Stimulated activated CD4-positive, alpha-beta T cell treated with anti-CD3 and anti-CD28 coated beads, Interleukin-1b, Interleukin-23, amount 100 ng/mL, for 48 hours (primary cell): ENCODE measurements at regions not wholly inside any gene's neighbourhood (a gene's known extent, or its start where the extent isn't known, plus 50 kb on each side); places are given as distances from the start of the nearest gene placed in this dataset.

Experiments used
- DNase-seq: peaks from one replicate; pipeline ENCODE4 v3.0.0-alpha.2; 2020

- no peak for DNase-seq
Observed at GRCh38 chr22:48660790-48661740, 1166.6 kb downstream of the BRD1 start.

- DNase-seq = no peak
Observed at GRCh38 chr22:48660104-48660789, 1167.4 kb downstream of the BRD1 start.

DNA sequence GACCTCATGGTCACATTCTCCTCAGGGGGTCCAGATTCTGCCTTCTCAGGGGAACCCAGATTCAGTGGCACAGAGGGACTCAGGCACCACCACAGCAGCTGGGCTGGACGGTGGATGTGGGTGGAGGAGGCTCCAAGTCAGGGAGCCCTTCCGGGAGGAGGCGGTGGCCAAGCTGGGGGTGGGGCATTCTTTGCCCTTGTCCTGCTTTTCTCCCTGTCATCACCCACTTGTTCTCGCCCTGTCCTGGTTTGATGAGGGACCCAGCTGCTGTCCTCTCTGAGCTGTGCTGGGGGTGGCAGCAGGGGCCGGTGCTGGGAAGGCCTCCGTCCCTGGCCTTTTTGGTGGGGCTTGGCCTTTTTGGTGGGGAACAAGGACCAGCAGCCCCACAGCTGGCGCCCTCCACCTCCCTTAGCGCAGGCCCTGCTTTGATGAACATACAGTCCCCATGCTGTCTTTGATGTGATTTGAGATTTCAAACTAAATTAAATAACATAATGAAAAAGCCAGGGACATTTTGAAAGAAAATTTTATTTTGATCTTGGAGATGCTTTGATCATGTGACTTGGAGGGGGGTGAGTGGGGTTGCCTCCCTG lies 1168.2 kb downstream of the BRD1 start:
- no peak for DNase-seq

DNA sequence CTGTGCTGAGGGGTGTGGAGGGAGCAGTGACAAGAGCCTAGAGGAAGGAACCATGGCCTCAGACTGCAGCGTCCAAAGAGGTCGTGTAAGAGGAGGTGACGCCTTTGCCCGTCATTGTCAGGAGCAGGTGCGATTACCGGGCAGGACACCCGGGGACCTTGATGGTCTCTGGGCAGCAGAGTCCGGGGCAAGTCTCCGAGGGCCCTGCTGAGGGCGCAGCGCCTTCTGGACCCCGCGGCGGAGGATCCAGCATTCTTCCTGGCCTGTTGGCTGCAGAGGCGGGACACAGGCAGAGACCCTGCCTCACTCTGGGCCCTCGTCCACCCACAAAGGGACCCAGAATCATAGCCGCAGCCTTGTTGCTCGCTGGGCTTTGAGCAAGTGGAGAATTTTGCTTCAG lies 1168.8 kb downstream of the BRD1 start:
- no peak for DNase-seq

- no peak for DNase-seq
Observed at GRCh38 chr22:48658246-48658645, 1169.4 kb downstream of the BRD1 start.

DNA sequence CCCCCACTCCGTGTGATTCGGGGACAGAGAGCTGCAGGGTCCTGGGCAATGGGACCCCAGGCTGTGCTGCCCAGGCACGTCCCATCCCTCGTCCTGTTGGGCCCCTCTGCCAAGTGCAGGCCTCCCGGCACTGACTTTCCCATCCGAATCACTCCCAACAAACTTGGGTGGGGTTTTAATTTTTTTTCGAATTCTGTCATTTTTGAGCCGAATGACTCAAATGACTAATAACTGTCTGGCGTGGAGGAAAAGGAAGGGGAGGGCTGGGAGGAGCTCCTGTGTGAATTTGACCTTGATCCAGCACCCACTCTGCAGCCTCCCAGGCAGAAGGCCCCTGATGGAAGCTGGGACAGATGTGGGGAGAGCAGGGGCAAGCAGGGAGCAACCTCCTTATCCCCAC lies 1173.2 kb downstream of the BRD1 start:
- no peak for DNase-seq

DNA sequence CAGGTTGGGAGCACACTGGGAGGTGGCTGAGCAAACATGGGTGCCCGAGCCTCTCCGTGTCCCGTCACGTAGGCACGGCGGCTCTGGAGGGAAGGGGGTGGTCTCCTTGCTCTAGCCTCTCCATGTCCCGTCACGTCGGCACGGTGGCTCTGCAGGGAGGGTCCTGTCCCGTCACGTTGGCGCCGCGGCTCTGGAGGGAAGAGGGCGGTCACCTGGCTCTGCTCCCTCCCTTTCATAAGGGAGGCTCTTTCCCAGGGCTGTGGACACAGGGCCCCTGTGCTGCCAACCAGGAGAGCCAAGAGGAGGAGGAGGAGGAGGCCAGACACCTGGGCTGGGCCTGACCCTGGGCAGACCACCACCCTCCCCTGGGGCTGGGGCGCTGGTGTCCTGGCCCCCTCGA lies 1173.7 kb downstream of the BRD1 start:
- no peak for DNase-seq

DNA sequence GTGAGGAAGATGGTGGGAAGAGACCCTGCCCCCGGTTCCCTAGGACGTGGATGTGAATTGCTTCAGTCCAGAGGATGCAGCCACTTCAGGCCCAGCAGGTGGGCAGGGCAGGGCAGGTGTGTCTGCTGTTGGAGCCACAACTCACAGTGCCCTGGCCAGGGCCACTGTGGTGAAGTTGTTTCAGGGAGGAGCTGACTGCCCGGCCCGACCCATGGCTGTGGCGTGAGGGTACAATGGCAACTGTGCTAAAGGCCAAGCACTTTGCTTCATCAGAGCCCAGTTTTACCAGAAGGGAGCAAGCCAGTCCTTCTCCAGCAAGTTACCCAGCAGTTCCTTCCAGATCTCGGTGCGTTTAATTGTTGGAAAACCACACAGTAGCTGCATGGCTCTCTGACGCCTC lies 1174.4 kb downstream of the BRD1 start:
- no peak for DNase-seq

- no peak for DNase-seq
Observed at GRCh38 chr22:48652796-48653195, 1174.9 kb downstream of the BRD1 start.

DNA sequence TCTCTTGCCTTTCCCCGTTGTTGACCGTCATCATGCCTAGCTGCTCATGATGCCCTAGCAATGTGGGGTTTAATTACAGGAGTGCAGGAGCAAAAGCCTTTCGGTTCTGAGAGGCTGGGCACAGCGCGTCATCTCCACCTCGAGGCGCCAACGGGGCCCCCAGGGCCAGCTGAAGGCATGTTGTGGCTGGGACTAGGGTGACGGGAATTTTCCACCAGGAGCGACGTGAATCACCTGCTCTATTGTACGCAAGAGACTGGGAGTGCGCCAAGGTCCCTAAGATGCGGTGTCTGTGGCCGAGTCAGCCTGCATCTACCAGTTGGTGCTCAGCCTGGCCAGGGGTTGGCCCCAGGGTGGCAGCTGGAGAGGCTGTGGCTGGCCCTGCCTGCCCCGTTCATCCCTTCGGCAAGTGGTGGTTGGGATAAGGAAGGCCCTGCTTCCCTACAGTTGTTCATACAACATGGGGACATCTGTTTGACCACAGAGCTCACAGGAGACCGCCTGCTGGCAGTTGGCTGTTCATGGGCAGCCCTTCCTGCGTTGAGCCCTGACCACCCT lies 1175.6 kb downstream of the BRD1 start:
- DNase-seq = no peak

- DNase-seq = no peak
Observed at GRCh38 chr22:48651036-48651890, 1176.4 kb downstream of the BRD1 start.

DNA sequence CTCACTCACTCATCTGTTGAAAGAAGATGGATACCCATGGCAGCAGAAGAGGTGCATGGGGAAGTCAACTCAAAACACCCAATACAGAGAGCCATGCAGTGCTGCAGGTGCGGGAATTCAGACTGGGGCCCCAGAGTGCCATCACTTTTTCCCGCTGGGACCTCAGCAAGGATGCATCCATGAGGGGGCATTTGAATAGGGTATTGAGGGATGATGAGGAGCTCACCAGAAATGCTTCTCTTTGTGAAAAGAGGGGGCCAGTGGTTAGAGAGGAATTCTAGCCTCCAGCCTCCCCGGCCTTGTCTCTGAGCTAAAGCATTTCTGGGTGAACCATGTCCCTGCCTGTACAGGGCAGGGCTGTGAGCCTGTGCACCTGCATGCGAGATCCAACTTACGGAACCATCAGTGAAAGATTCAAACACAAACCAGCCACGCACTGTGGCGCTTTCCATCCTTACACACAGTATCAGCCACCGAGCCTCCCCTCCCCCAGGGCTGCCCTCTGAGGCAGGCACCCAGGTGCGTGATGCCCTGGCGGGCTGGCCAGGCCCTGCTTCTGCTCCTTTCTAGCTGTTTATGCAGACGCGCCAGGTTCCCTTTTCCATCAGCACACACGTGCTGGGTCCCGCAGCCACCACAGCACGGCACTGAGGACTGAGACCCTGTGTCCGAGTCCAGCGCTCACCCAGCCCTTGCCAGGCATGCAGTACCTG lies 1177.2 kb downstream of the BRD1 start:
- no peak for DNase-seq

DNA sequence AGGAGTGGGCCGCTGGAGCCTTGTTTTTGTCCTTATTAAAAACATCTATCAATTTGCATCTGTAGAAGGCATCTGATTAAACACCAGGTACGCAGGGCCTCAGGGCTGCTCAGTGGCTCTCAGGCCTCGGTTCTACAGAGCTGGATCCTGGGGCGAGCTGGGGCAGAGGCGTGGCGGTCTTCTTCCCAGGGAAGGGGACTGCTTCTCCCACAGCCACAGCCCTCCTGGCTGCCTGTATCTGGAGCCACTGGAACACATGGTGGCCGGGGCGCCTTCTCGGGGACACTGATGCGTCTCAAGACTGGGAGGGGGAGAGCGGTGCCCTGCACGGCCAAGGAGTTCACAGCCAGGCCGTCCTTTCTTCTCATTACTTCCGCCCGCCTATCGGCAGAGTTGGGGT lies 1178.2 kb downstream of the BRD1 start:
- DNase-seq = no peak

DNA sequence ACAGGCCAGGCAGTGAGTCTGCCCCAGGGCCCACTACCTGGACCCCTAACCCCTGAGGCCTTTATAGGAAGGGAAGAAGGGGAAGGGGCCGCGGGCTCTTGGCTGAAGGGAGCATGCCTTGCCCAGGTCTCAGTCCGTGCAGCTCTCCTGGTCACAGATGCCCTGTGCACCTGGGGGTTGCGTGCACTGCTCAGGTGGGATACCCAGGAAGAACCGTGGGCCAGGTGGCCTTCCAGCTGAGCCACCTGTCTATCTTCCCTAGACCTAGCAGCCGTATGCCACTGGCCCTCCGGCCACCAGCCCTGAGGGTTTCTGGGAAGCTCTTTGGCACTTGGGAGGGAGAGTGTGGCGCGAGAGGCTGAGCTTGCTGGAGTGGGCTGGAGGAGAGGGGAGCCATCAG lies 1178.6 kb downstream of the BRD1 start:
- DNase-seq = no peak

- no peak for DNase-seq
Observed at GRCh38 chr22:48647606-48648515, 1179.8 kb downstream of the BRD1 start.

DNA sequence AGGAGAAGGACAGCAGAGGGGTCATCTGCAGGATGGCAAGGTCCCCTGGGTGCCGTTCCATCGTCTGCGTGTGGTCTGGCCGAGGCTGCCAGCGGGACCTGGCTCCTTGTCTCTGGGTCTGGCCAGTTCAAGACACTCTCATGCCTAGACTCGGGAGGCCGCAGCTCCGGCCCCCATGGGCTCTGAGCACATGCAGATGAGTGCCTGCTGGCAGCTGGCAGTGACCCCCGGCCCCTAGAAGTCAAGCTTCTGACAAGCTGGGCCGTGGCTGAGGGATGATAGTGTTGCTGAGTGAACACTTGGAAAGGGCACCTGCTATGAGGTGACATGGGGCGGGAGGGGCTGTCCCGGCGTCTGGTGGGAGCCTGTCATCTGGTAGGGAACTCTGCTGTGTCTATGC lies 1180.6 kb downstream of the BRD1 start:
- no peak for DNase-seq

DNA sequence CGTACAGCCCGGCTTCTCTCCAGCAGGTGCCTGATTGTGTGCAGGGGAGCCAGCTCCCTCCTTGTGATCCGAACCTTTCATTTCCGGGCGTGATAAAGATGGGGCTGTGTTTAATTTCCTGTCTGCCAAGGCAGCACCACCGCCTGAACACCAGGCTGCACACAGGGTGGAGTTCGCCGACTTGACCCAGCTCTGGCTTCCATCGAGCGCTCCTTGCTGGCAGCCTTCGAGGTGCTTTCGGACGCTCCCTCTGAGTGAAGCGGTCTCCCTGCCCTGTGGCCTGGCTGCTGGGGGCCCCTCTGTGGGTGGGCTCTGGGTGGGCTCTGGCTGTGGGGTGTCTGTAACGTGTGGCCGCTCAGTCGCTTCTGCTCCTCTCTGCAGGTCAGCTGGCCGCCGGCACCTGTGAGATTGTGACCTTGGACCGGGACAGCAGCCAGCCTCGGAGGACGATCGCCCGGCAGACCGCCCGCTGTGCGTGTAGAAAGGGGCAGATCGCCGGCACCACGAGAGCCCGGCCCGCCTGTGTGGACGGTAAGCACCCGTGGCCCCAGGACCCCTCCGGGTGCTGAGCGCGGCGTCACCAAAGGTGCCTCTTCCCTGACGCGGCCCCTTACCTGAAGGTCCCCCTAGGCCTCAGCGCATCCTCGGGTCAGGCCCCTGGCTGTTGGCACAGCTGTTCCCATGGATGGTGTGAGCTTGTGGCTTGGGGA lies 1181.3 kb downstream of the BRD1 start:
- DNase-seq = no peak

DNA sequence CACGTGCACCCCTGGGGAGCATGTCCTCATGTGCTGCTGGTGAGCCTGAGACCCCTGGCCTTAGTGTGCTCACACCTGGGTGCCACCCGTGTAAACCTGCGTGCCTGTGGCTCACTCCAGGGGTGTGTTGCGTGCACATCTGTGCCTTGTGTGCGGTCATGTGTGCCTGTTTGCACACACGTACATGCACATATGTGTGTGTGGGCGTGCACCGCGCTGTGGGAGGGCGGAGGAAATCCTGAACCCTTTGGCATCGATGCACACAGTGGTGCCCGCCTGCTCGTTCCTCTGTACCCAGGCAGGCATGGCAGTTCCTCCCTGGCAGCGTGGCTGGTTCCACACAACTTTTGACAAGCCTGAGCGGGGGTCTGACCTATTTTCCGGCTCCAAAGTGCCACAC lies 1181.9 kb downstream of the BRD1 start:
- no peak for DNase-seq

DNA sequence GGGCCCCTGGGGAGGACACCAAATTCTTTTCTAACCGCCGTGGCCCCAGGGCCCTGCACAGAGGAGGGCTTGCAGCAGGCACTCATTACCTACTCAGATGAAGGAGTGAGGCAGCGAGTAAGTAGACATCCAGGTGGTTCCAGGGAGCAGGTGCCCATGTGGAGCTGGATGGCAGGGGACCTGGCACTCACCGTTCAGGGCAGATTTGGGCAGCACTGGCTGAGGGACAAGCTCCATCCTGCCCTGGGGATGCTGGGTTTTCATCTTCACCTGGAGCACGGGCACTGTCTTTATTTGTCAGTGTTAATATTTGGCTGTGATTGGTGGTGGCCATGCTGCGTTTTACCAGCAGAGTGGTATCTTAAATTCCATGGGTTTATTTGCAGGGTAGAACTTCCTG lies 1182.7 kb downstream of the BRD1 start:
- DNase-seq = no peak

DNA sequence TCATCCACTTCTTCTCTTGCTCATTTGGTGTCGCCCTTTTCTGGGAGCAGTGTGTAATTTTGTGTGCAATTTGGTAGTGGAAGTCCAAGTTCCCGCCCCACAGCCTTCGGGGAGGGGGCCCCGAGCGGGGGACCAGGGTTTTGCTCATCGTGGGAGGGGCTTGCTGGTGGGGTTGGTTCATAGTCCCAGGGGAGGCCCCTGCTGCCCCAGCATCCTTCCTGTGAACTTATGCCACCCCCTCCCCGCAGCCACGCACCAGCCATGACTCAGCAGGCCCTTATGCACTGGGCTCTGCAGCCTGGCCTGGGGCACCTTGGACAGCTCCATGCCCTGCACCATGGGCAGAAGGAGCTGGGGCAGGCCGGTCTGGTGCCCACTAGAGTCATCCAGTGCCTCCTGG lies 1183.6 kb downstream of the BRD1 start:
- DNase-seq = no peak
